ENCODE measurements at regions not wholly inside any gene's neighbourhood (a gene's known extent, or its start where the extent isn't known, plus 50 kb on each side); places are given as distances from the start of the nearest gene placed in this dataset.

DNA sequence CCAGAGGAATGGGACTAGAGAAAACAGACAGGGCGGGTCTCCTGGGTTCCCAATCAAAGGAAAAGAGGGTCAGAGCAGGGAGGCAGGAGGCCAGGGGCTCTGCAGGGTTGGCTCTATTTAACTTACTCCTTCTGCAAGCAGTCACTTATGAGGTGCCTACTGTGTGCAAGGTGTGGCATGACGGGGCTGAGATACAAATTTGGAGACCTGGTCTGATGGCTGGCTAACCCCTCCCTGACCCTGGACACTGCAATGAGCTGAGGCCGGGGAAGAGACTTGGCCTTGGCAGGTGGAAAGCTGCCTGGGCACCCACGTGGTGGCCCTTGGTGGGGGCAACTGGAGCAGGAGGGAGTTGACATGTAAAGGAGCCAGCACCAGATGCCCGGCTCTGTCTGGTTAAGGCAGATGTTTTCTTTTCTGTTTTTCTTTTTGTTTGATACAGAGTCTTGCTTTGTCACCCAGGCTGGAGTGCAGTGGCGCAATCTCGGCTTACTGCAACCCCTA lies 148.5 kb upstream of the GATA6 start:
- Histone ChIP-seq H3K27me3 (no peaks in the 10 kb centered on the region), H3K36me3 (no peaks in the 10 kb centered on the region), H3K4me3 (no peak overlapping the region), H3K9me3 (no peaks in the 10 kb centered on the region)
- no peak for DNase-seq

DNA sequence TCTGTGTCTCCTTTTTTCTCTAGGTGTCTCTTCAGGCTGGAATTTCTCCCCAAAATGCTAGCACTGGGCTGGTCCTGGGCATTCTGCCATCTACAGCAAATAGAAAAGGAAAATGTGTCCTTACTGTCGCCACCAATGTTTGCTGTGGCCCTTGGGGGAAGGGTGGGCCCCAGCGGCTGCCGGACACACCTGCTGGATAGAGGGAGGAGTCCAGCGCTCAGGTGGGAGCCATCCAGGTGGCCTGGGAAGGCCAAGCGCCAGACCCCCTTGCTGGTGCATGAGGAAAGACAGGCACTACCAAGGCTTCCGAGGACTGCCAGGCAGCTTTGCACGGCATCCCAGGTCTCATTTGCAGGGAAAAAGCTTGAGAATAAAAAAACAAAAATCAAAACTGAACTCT lies 147.7 kb upstream of the GATA6 start:
- no peaks in the 10 kb centered on the region for H3K9me3 ChIP-seq
- H3K27me3 ChIP-seq, result no peaks in the 10 kb centered on the region
- H3K36me3 ChIP-seq, result no peaks in the 10 kb centered on the region
- H3K4me3 ChIP-seq, result no peak overlapping the region
- DNase-seq, result no peak

- H3K27me3 ChIP-seq, result no peaks in the 10 kb centered on the region
- H3K4me3 ChIP-seq, result no peak overlapping the region
- DNase-seq, result no peak
- H3K36me3 ChIP-seq, result no peaks in the 10 kb centered on the region
- H3K9me3 ChIP-seq, result no peaks in the 10 kb centered on the region
Measured at GRCh38 chr18:22024924-22025323, 144.5 kb upstream of the GATA6 start.

GRCh38 chr18:22026362-22026761 lies 143.0 kb upstream of the GATA6 start:
- Histone ChIP-seq H3K36me3 (no peaks in the 10 kb centered on the region), H3K4me3 (no peak overlapping the region), H3K27me3 (no peaks in the 10 kb centered on the region), H3K9me3 (no peaks in the 10 kb centered on the region)
- DNase-seq, result no peak

GRCh38 chr18:22026889-22027288 lies 142.5 kb upstream of the GATA6 start:
- DNase-seq, result no peak
- Histone ChIP-seq H3K27me3 (no peaks in the 10 kb centered on the region), H3K36me3 (no peaks in the 10 kb centered on the region), H3K9me3 (no peaks in the 10 kb centered on the region), H3K4me3 (no peak overlapping the region)

GRCh38 chr18:22031611-22032010 lies 137.8 kb upstream of the GATA6 start:
- no peaks in the 10 kb centered on the region for H3K27me3 ChIP-seq
- H3K9me3 ChIP-seq, result no peaks in the 10 kb centered on the region
- DNase-seq, result no peak
- H3K4me3 ChIP-seq, result no peak overlapping the region
- no peaks in the 10 kb centered on the region for H3K36me3 ChIP-seq

DNA sequence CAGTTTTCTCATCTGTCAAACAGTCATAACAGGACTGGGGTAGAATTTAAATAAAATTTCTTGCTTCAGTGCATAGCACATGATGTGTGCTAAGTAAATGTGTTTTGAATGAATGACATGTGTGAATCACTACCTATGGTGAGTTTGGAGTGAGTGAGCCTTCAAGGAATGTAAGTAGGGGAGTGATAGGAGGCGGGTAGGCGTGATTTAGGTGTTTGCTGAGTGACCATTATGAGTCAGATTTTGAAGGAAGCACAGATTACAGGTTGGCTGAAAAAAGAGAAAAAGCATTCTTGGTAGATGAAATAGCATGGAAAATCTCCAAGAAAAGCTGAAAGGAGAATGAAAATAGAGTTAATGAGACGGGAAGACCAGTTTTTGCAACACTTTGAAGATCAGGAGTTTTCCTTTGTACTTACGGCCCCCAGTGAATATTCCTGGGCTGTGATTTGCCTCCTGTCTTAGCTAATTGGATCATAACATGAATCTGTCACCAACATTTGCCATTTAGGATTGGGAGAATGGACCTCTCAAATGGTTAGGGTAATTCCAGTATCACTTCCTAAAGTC lies 136.9 kb upstream of the GATA6 start:
- Histone ChIP-seq H3K36me3 (no peaks in the 10 kb centered on the region), H3K4me3 (no peak overlapping the region)

GRCh38 chr18:22033085-22033484 lies 136.3 kb upstream of the GATA6 start:
- Histone ChIP-seq H3K9me3 (no peaks in the 10 kb centered on the region), H3K27me3 (no peaks in the 10 kb centered on the region), H3K4me3 (no peak overlapping the region), H3K36me3 (no peaks in the 10 kb centered on the region)
- DNase-seq, result no peak

More for the DNA sequence above, 136.9 kb upstream of the GATA6 start:
- Histone ChIP-seq H3K27me3 (no peaks in the 10 kb centered on the region), H3K9me3 (no peaks in the 10 kb centered on the region)
- peak; percentile 80 for DNase-seq

DNA sequence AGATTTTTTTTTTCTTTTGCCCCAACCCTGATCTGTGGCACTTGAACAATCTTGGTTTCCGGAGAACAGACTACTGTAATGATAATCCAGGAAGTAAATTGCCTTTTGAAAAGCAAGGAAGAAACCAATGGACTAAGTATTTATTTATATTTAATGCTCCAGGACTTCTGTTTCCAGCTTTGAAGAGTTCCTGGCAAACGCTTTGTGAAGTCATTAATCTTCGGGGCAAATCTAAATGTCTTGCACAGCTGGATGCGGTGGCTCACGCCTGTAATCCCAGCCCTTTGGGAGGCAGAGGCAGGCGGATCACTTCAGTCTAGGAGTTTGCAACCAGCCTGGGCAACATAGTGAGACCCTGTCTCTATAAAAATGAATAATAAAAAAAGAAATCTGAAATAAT lies 135.1 kb upstream of the GATA6 start:
- Histone ChIP-seq H3K9me3 (no peaks in the 10 kb centered on the region), H3K27me3 (no peaks in the 10 kb centered on the region), H3K4me3 (no peak overlapping the region), H3K36me3 (no peaks in the 10 kb centered on the region)
- peak; percentile 59 for DNase-seq

GRCh38 chr18:22040533-22040932 lies 128.9 kb upstream of the GATA6 start:
- Histone ChIP-seq H3K36me3 (no peaks in the 10 kb centered on the region), H3K4me3 (no peak overlapping the region), H3K27me3 (no peaks in the 10 kb centered on the region), H3K9me3 (no peaks in the 10 kb centered on the region)
- no peak for DNase-seq

- Histone ChIP-seq H3K9me3 (no peaks in the 10 kb centered on the region), H3K27me3 (no peaks in the 10 kb centered on the region), H3K4me3 (no peak overlapping the region), H3K36me3 (no peaks in the 10 kb centered on the region)
- DNase-seq, result no peak
Measured at GRCh38 chr18:22043837-22044236, 125.6 kb upstream of the GATA6 start.

DNA sequence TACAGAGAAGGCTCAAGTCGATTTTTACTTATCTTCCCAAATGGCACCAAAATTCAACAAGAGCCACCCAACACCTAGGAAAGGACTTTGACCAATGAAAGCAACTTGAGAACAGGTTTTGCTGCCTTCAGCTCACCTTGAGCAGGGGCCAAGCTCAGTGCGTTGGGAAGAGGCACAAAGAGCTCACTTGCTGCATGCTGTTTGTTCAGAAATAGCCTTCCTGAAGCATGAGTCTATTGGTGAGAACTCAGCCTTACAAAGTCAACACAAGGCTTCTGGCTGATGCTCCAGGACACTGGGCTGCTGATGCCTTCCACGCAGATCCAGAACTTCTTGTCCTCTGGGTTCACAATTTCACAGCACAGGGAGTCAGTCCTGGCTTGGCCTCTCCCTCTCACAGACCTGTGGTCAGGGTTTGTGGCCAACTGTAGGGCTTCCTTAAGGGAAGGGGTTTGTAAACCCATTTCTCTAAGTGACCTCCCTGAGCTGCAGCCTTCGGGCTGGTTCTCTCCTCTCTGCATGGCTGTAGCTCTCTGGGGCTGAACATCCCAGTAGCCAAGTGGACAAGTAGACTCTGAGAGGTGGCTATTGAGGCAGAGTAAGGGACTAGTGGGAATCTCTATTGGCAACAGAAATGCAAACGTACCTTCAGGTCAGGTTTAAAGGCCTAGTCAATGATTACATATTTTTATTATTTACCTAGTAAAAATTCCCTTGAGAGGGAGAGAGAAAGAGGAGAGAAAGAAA lies 124.7 kb upstream of the GATA6 start:
- Histone ChIP-seq H3K27me3 (no peaks in the 10 kb centered on the region), H3K36me3 (no peaks in the 10 kb centered on the region), H3K9me3 (no peaks in the 10 kb centered on the region), H3K4me3 (no peak overlapping the region)
- DNase-seq, result no peak

- no peaks in the 10 kb centered on the region for H3K27me3 ChIP-seq
- no peak overlapping the region for H3K4me3 ChIP-seq
- no peaks in the 10 kb centered on the region for H3K9me3 ChIP-seq
- no peak for DNase-seq
- H3K36me3 ChIP-seq, result no peaks in the 10 kb centered on the region
Measured at GRCh38 chr18:22045221-22045918, 124.0 kb upstream of the GATA6 start.

DNA sequence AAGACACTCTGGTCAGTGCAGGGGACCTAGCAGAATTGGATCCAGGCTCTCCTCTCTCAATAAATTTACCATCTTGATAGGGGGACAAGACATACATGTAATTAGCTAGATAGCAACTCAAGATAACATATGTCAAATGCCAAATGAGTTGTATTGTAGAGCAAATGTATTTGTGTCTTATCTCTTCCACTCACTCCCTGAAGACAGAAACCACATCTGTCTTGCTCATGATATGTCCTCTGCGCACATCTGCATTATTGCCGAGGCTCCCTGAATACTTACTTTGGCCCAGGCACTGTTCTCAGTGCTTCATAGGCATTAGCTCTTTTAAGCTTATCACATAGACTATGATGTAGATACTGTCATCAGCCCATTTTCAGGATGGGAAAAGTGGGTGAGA lies 122.9 kb upstream of the GATA6 start:
- no peaks in the 10 kb centered on the region for H3K27me3 ChIP-seq

GRCh38 chr18:22047485-22047884 lies 121.9 kb upstream of the GATA6 start:
- no peak for DNase-seq
- Histone ChIP-seq H3K9me3 (no peaks in the 10 kb centered on the region), H3K27me3 (no peaks in the 10 kb centered on the region), H3K4me3 (no peak overlapping the region), H3K36me3 (no peaks in the 10 kb centered on the region)

More for the DNA sequence above, 122.9 kb upstream of the GATA6 start:
- H3K9me3 ChIP-seq, result no peaks in the 10 kb centered on the region
- DNase-seq, result no peak
- no peak overlapping the region for H3K4me3 ChIP-seq
- no peaks in the 10 kb centered on the region for H3K36me3 ChIP-seq

DNA sequence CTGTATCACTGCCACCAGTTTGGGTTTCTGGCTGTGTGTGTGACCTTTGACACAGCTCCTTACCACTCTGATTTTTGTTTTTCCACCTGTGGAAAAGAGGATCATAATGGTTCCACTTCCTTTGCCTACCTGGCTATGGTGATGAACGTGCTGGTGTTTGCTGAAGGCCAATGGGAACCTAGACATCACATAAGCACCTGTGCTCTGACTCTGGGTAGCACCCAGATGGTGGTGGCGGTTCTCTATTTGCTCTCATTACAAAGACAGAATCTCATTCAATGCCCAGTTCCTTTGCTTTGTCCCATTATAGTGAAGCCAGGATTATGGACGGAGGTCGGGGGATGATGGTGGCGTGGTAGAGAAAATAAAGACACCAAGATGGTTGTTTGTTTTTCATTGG lies 121.2 kb upstream of the GATA6 start:
- H3K36me3 ChIP-seq, result no peaks in the 10 kb centered on the region
- H3K9me3 ChIP-seq, result no peaks in the 10 kb centered on the region
- H3K27me3 ChIP-seq, result no peaks in the 10 kb centered on the region
- H3K4me3 ChIP-seq, result no peak overlapping the region
- no peak for DNase-seq

GRCh38 chr18:22048932-22049615 lies 120.3 kb upstream of the GATA6 start:
- H3K36me3 ChIP-seq, result no peaks in the 10 kb centered on the region
- DNase-seq, result no peak
- H3K9me3 ChIP-seq, result no peaks in the 10 kb centered on the region
- no peak overlapping the region for H3K4me3 ChIP-seq
- H3K27me3 ChIP-seq, result no peaks in the 10 kb centered on the region
